ENCODE measurements at regions not wholly inside any gene's neighbourhood (a gene's known extent, or its start where the extent isn't known, plus 50 kb on each side); places are given as distances from the start of the nearest gene placed in this dataset.

DNA sequence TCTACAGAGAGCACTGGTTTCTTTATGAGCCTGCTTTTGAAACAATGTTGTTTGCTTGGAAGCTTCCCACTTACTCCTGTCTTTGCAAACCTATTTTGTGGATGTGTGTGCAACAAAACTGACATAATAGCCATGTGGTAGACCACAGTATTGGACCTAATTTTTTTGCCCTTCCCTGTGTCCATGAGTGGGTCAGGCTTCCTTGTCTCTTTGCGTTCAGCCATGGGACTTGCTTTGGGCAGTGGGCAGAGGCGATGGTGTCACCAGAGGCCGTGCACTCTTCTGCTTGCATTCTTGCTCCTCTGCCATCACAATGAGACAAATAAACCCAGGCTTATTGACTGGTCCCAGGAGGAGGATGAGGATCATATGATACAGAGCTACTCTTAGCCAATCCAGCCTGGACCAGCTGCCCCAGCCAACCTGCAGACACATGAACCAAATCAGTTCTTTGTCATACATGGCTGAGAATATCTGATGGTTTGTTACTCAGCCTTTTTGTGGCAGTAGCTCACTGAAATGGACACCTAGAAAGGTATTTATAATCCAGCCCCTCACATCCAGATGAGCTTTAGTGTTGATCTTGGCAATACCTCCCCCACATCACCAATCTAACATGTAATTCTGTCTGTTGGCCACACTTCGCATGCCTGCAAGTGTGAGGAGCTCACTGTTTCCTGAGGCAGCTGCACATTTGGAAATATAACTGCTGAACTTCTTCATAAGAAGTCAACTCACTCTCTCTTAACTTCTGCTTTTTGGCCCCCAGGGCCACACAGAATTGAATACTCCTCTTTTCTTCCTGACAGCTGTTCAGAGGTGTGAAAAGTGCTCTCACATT, 427.8 kb upstream of the ZMIZ1 start:
- peak; percentile 10 for DNase-seq

DNA sequence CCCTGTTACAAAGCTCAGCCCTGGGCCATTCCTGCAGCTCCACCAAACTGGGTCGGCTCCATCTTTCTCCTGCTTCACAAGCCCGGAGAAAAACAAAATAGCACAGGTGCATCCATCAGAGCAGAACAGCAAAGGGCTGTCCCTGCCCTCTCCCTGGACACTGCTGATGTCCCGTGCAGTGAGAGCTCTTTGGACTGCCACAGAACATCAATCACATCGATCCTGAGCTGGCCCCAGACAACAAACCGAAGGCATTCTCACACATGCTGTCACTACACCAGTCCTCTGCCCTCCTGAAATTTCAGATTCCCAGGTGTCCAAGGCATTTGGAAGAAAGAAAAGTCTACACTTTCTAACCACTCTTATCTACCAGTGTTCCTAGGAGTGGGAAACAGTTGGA, 427.1 kb upstream of the ZMIZ1 start:
- no peak for DNase-seq

DNA sequence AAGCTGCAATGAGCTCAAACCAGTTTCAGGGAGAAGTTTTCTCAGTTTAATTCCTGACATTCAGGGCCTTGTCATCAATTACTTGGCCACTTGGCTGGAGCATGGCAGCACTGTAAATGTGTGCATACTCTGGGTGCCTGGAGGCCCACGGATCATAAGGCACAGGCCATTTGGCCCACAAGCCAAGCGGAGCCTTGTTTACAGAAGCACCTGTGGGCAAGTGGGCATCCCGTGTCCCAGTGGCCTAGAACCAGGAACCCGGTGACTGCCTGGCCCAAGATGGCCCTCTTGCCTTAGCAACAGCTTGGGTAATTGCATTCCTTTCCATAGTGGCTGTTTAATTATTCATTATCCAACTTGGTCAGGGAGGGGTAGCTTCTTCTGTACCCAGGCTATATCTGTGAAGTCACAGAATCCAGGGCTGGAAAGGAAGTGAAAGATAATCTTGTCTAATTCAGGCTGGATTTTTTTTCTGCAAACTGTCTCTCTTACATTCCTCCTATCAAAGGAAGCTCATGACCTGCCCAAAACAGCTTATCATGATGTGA, 426.4 kb upstream of the ZMIZ1 start:
- no peak for DNase-seq

DNA sequence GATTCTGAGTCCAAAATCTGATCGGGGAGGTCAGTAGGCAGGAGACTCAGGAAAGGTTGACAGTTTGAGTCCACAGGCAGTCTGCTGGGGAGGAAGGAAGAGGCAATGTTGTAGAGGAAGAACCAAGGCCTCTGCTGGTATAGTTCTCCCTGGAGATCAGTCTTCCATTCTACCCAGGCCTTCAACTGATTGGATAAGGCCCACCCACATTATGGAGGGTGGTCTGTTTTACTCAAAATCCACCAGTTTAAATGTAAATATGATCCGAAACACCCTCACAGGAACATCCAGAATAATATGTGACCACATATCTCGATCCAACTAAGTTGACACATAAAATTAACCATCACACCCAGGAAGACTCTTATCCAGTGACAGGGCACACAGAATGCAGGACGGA, 425.3 kb upstream of the ZMIZ1 start:
- DNase-seq: no peak

DNA sequence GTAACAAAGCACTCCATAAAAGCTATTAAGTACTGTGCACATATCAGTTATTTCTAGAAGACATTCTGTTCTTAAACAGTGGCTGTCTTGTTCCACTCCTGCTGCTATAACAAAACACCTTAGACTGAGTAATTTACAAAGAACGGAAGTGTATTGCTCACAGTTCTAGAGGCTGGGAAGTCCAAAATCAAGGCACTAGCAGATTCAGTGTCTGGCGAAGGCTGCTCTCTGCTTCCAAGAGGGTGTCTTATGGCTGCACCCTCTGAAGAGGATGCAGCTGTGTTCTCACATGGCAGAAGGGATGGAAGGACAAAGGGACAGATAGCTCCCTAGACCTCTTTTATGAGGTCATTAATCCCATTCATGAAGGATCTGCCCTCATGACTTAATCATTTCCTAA, 424.2 kb upstream of the ZMIZ1 start:
- no peak for DNase-seq

DNA sequence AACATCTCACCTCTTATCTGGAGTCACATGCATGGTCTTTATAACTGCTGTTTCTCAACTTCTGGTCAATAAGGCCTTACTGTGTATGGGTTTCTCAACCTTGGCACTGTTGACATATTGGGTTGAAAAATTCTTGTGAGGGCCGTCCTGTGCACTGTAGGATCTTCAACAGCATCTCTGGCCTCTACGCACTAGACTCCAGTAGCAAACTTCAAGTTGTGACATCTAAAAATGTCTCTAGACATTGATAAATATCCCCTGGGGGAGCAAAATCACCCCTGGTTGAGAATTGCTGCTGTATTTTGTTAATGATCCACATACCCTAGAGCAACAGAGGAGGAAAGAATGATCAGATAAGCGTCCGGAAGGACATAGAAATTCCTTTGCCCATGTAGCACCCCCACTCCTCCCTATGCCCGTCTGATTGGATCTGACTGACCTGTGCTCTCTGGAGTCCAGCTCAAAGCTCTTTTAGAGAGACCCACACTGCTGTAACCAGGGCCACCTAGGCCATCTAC, 423.5 kb upstream of the ZMIZ1 start:
- DNase-seq: no peak

DNA sequence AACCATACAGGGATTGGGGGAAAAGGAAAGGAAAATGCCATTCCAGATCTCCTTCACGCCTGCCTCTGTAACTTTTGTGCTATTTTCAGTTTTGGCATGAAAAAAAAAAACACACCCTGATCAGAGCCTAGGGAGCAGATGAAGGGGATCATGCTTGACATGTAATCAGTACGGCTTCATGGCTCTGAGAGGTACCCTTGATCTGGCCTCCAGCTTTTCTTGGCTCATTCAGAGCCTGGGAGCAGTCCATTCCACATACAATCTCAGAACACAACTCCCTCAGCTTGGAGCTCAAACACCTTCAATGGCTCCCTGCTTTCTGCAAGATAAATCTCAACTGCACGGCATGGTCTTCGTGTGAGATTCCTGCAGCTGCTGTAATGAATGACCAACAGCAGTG, 422.8 kb upstream of the ZMIZ1 start:
- no peak for DNase-seq

DNA sequence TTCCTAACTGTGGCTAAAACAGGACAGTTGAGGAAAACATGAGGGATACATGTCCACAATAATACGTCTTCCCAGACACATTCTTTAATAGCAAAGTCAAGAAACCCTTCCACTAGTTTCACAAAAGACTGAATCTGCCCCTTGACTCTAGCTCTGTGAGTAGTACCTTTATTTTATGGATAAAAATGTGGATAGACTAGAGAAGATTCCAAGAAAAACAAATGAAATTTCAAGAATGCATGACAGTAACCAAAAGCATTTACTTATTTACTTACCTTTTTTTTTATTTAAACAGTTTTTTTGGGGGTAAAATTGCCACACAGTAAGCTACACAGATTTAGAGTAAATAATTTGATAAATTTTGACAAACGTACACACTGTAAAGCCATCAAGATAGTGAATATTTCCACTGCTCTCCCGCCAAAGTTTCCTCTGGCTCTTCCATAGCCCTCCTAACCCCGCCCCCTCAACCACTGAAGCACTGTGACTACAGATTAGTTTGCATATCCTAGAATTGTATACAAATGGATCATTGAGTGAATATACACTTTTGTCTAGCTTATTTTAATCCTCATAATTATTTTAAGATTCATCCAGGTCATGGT, 420.4 kb upstream of the ZMIZ1 start:
- DNase-seq: no peak

DNA sequence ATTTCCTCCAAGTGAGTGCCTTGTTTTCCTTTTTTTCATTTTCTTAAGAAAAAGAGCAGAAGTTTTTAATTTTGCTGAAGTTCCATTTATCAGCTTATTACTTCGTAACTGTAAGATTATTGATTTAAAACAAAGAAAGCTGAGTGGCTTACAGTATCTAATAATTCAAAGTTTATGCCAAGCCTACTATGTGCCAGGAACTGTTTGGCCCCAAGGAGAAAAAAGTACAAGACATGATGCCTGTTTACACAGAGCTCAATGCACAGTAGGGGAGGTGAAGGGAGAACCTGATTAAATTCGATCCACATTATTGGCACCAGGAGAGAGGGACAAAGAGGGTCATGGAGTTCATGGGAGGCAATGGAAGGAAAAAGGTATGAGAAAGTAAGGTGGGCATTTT, 419.3 kb upstream of the ZMIZ1 start:
- DNase-seq: no peak

DNA sequence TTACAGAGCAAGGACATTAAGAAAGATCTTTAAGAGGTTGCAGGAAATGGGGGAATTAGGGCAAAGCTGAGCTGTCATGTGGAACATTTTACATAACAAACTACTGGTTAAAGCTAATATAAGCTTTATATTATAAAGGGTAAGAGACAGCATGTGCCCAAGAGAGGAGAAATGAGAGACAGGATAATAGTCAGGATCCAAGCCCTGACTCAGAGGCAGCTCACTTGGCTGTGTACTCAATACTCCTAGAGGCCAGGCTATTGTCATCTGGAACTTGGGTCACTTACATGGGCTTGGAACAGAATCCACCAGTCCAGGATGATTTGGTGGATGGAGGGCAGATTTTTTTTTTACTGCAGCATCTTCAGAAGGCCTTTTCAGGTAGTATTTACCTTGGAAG, 418.6 kb upstream of the ZMIZ1 start:
- no peak for DNase-seq

DNA sequence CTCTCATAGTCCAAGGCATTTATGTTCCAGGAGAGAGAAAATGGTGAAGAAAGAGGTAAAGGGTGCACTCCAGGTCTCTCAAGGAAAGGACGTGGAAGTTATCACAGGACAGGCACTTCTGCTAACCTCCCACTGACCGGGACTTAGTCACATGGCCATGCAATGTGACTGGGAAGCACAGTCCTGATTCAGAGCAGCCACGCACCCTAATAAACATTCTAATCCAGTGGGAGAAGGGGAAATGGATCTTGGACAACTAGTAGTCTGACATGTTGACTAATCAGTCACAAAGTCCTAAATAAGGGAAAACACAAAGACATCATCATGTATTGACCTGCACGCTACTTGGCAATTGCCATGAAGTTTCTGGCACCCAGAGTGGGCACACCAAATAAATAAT, 417.5 kb upstream of the ZMIZ1 start:
- DNase-seq: no peak

DNA sequence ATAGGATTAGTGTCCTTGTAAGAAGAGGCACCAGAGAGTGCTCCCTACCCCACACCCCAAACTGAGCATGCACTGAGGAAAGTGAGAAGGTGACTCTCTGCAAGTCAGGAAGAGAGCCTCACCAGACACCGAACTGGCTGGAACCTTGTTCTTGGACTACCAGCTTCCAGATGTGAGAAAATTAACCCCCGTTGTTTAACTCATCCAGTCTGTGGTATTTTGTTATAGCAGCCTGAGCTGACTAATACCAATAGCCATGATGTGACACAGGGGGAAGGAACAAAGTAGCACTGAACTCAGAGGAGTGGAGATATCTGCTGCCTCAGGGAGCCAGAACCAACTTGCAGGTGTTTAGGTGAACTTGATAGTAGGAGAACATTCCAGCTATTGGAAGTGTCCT, 415.2 kb upstream of the ZMIZ1 start:
- DNase-seq: no peak

DNA sequence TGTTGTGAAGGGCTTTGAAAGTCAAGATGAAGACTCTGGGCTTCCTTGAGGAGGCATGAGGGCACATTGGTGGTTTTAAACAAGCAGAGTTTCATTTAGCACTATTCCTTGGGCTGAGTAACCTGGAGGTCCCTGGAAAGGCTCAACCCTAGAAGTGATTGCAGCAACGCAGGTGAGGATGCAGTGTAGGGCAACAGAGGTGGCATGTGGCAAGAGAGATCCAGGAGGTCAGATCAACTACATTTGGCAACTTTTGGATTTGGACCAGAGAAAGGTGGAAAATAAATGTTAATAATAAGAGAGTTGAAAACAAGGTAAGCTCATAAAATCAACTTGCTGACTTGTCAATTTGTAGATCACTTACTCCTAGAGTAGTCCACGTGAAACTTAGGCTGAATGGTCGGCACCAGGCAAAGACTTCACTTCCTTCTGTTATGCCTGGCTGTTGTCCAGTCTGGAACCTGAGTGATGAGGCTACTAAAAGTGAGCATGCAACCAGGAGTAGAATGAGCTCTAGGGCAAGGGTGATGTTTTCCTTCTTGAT, 414.6 kb upstream of the ZMIZ1 start:
- DNase-seq: no peak

DNA sequence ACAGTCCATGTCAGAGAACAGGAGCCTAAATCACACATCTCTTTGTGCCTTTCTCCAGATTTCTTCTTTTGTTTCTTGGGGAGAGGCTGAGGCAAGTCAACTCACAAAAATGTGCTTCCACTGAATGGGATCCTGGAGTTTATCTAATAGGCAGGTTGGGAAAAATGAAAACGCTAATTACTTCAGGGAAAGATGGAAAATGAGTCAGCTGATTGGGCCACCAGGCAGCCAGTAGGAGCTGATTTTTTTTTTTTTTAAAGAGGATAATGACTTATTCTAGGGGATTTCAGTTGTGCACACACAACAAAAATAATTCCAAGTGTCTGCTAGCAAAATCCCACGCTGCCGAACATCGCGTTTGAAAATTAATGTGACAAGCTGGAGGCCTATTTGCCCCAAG, 412.8 kb upstream of the ZMIZ1 start:
- no peak for DNase-seq

DNA sequence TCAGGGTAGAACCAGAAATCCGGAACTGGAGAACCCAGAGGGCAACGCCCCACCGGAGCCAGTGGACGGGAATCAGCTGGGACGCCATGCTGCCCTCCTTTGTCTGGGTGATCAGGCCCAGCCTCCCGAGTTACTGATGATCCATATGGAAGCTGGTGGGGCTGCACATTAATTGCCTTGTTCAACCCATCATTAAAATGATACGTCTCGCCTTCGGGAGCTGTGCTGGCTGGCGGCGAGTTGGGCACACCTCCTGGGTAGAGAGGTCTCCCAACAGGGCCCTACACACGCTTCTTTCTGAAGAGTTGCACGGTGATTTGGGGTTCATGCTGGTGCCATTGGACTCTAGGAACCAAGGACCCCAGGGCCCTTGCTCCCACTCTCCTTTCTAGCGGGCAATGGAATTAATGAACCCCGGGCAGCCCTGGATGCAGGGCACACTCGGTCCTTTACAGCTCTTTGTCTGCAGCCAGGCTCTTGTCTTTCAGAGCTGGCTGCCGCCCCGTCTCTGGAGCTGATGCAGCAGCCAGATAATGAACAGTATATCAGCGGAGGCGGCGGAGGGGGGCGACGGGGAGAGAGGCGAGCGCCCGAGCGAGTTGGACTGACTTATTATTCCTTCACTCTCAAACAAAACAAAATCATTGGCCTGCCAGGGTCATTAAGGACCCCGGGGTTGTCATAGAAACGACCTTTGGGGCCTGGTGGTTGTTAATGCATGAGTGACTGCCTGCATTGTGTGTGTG, 412.2 kb upstream of the ZMIZ1 start:
- no peak for DNase-seq

DNA sequence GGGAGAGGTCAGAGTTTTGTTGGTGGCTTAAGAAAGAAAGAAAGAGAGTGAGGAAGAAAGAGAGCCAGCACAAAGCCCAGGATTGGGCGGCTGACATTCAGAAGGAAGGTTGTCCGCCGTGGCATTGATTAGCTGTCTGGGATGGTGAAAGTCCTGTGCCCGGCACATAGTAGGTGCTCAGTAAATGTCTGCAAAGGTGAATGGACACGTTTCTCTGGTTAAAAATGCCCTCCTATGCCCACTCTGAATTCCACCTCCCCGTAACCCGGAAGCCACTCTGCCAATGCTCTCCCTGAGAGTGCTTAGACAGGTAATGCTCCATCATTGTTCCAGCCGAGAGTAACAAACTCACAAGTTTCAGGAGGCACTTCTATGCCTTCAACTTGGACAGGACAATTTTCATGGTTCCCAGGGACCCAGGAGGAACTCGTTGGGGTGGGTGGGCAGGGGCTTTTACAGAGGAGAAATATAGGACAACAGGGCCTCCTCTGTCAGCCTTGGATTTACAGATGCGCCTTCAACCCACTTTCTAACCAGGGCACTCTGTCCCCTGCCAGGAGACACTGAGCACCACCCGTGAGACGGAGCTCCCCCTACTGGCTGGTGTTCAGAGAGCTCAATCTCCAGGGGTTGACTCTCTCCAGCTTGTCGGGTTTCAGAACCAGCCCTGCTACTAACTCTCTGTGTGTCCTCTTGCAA, 411.5 kb upstream of the ZMIZ1 start:
- DNase-seq: peak; percentile 70

DNA sequence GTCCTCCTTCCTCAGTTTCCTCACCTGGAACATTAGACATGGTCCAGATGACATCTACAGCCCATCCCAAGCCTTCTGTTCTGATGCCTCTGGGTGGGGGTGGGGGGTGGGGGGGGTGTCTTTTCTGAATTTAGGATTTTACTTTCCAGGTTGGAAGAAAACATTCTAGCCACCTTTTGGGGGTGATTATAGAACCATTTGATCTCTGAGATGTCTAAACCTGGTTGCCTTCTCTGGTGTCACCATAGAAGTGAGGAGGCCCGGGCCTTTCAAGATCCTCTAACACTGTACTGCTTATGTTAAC, 411.0 kb upstream of the ZMIZ1 start:
- DNase-seq: no peak

DNA sequence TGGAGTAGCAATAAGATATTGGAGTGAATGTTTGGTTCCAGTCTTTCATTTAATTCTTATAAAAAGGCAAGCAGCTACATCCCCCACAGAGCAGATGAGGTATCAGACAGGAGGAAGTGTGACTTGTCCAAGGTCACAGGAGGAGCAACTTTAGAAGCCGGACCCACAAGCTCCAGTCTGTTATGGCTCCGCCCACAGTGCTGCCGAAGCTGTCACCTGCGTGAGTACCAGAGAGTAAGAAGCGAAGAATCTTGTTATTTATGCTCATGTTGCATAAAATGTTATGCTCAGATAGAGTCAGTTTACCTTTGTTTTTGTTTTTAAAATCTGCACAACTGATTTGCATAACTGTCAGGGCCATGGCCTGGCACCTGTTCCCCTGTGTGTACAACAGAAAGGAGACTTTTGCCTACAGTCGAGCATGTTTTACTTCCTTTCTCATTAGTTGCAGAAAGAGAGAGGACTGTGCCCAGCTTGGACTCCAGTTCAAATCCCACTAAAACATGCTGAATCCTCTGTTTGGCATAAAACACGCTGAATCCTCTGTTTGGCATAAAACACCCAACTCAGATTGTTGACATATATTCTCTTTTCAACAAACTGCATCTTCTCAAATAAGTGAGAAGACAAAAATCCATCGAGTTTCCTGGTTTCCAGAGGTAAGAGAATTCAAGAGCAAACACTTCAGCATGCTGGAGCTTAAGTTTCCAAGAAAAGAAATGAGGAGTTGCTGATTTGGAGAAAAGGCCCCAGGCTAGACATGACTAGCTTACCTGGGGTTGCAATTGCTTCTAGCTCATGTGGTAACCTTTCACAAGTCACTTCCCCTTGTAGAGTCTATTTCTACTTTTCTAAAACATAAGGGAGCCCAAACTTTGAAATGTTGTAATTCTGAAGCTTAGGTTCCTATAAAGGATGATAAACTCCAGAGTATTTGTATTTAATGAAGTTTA, 409.8 kb upstream of the ZMIZ1 start:
- no peak for DNase-seq

DNA sequence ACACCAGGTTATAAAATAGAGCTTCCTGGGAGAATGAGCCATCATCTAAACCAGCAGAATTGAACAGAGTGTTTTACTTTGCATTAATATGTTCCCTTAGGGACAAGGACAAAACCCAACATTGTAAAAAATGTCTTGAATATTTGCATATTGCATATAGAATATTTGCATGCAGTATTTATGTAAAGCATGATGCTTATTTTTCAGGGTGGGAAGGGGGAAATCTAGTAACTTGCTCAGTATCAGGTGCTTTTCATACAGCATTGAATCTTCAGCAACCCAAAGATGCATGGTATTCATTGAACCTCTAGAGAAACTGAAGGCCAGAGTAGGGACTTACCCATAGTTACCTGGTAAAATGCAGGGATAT, 409.2 kb upstream of the ZMIZ1 start:
- no peak for DNase-seq

DNA sequence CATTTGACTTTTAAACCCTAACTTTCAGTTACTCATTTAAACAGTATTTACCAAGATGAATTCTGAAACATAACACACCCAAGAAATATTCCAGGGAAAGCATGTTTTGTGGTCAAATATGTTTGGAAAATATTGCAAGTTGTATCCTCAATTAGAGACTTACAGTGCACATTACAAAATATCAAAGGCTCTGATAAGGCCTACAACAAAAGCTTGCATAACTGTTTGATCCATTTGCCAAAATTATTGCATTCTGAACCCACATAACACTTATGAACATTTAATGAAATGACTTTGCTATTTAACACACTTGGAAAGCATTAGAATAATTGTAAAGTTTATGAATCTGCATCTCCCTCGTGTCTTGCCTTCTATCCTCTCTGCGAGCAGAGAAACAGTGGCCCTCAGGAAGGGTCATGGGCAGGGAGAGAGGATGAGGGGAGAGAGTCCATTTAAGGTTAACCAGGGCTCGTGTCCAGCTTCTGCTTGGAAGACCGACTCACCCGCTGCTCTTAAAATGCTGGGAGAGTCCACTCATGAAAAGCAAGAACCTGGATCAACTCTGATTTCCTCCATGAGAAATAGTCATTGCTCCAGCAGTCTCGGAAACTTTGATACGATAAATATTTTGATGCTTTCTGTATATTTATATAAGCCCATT, 408.2 kb upstream of the ZMIZ1 start:
- DNase-seq: no peak

DNA sequence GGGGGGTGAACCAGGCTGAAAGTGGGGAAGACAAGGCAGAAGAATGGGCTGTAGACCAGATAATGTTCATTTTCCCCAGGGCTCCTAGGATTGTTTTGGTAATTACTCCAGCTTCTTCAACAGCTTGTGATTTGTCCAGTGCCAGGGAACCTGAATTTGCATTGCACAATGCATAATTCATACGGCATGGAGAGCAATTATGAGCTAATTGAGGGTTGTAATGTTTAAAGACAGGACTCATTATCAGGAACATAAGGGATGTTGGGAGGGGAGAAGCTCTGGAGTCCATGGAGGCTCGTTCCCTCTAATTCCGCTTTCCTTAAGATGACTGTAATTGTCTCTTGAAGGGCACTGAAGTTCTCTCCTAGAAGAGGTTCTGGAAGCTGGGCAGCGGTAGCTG, 405.0 kb upstream of the ZMIZ1 start:
- DNase-seq: no peak
